NB4 (cell line): ENCODE measurements at regions not wholly inside any gene's neighbourhood (a gene's known extent, or its start where the extent isn't known, plus 50 kb on each side); places are given as distances from the start of the nearest gene placed in this dataset.

Experiments
- MYC ChIP-seq: IDR thresholded peaks from 2 replicates; pipeline ENCODE4 v1.6.1; 2011; ENCODE audit warnings: low read depth, low read length
- TF ChIP-seq, protein P1 (sequence below): IDR thresholded peaks from one replicate; pipeline ENCODE4 v1.5.1; 2012; ENCODE audit warnings: low read depth, low read length

GRCh38 chr5:89601880-89602279 is 718.9 kb upstream of the MEF2C start:
- TF ChIP-seq, protein P1, sequence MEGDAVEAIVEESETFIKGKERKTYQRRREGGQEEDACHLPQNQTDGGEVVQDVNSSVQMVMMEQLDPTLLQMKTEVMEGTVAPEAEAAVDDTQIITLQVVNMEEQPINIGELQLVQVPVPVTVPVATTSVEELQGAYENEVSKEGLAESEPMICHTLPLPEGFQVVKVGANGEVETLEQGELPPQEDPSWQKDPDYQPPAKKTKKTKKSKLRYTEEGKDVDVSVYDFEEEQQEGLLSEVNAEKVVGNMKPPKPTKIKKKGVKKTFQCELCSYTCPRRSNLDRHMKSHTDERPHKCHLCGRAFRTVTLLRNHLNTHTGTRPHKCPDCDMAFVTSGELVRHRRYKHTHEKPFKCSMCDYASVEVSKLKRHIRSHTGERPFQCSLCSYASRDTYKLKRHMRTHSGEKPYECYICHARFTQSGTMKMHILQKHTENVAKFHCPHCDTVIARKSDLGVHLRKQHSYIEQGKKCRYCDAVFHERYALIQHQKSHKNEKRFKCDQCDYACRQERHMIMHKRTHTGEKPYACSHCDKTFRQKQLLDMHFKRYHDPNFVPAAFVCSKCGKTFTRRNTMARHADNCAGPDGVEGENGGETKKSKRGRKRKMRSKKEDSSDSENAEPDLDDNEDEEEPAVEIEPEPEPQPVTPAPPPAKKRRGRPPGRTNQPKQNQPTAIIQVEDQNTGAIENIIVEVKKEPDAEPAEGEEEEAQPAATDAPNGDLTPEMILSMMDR = no peak
- TF ChIP-seq MYC = no peak
